ENCODE measurements at regions not wholly inside any gene's neighbourhood (a gene's known extent, or its start where the extent isn't known, plus 50 kb on each side); places are given as distances from the start of the nearest gene placed in this dataset.
A peak's percentile ranks its signal among the peaks of the same experiment; 100 is the strongest.

- no peak overlapping the region for H3K4me3 ChIP-seq
- no peaks in the 10 kb centered on the region for H3K27me3 ChIP-seq
- TF ChIP-seq CTCF (IDR thresholded peaks at IDR 0.05), result no peak
- H3K36me3 ChIP-seq, result no peaks in the 10 kb centered on the region
- H3K27ac ChIP-seq, result peak overlapping the region; percentile 90 to 91
- H3K4me1 ChIP-seq, result peaks cover 8 to 62% of the 10 kb centered on the region in 2 donors
- DNase-seq (ENCODE audit: low spot score in 2 of 2), result no peak
- intact Hi-C loops (cut with DNase I), result no loop called here
- H3K9me3 ChIP-seq, result no peaks in the 10 kb centered on the region
Observed at GRCh38 chr10:51023636-51024035, 50.7 kb upstream of the PRKG1 start.
